ENCODE measurements at regions not wholly inside any gene's neighbourhood (a gene's known extent, or its start where the extent isn't known, plus 50 kb on each side); places are given as distances from the start of the nearest gene placed in this dataset.

GRCh38 chr6:6895929-6896328, 211.8 kb upstream of the RREB1 start:
- DNase-seq (ENCODE audit: low spot score) = no peak
- TF ChIP-seq, protein P1, sequence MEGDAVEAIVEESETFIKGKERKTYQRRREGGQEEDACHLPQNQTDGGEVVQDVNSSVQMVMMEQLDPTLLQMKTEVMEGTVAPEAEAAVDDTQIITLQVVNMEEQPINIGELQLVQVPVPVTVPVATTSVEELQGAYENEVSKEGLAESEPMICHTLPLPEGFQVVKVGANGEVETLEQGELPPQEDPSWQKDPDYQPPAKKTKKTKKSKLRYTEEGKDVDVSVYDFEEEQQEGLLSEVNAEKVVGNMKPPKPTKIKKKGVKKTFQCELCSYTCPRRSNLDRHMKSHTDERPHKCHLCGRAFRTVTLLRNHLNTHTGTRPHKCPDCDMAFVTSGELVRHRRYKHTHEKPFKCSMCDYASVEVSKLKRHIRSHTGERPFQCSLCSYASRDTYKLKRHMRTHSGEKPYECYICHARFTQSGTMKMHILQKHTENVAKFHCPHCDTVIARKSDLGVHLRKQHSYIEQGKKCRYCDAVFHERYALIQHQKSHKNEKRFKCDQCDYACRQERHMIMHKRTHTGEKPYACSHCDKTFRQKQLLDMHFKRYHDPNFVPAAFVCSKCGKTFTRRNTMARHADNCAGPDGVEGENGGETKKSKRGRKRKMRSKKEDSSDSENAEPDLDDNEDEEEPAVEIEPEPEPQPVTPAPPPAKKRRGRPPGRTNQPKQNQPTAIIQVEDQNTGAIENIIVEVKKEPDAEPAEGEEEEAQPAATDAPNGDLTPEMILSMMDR (IDR thresholded peaks at IDR 0.05; ENCODE audit: extremely low read depth, missing control alignments) = no peak

DNA sequence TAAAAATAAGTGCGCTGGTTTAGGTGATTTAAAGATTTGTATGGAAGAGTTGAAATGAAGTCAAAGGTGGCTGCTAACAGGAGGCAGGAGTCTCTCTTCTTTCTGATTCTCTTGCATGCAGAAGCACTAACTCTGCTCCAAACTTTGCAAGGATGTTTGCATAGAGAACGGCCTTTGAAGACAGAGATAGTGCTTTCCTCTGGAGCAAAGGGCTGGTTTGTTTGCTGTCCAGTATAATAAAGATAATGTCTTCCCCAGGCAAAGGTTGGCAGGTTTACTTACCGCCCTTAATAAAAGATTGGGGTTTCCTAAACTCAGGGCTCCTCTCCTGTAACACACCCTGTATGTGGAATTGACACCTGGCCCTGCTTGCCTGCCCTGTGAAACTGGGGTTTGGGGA, 210.6 kb upstream of the RREB1 start:
- TF ChIP-seq, protein P1 (IDR thresholded peaks at IDR 0.05; ENCODE audit: extremely low read depth, missing control alignments) = no peak
- no peak for DNase-seq (ENCODE audit: low spot score)

GRCh38 chr6:6900569-6901204, 207.1 kb upstream of the RREB1 start:
- DNase-seq (ENCODE audit: low spot score) = no peak
- TF ChIP-seq, protein P1 (IDR thresholded peaks at IDR 0.05; ENCODE audit: extremely low read depth, missing control alignments) = no peak

- TF ChIP-seq, protein P1 (IDR thresholded peaks at IDR 0.05; ENCODE audit: extremely low read depth, missing control alignments) = no peak
- DNase-seq (ENCODE audit: low spot score) = no peak
These were observed 206.5 kb upstream of the RREB1 start for GRCh38 chr6:6901205-6901719.

GRCh38 chr6:6901945-6902344, 205.8 kb upstream of the RREB1 start:
- TF ChIP-seq, protein P1 (IDR thresholded peaks at IDR 0.05; ENCODE audit: extremely low read depth, missing control alignments) = no peak
- no peak for DNase-seq (ENCODE audit: low spot score)

DNA sequence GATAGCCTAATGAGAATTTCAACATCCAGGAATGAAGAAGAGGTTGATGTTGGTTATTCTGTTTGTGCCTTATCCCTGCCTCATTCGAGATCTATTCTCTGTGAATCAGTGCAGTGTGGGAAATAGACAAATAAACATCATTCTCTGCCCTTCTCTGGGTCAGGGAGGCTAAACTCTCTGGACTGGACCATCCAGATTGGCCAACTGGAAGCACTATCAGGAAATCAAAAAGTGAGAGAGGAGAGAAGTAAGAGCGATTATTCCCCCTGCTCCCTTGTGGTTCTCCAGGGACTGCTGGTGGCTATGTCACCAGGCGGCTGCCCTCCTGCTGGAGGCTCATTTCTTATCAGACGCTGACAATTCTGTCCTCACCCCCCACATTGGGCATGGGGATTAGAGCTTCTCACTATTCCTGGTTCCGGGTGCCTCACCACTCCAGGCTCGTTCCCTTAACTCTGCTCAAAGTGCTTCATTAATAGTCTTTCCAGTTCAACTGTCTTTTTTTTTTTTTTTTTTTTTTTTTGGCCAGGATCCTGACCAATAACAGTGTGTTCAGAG, 201.7 kb upstream of the RREB1 start:
- no peak for DNase-seq (ENCODE audit: low spot score)
- TF ChIP-seq, protein P1 (IDR thresholded peaks at IDR 0.05; ENCODE audit: extremely low read depth, missing control alignments) = no peak

- TF ChIP-seq, protein P1 (IDR thresholded peaks at IDR 0.05; ENCODE audit: extremely low read depth, missing control alignments) = no peak
- DNase-seq (ENCODE audit: low spot score) = no peak
These were observed 201.1 kb upstream of the RREB1 start for GRCh38 chr6:6906570-6907213.
